Activated naive CD4-positive, alpha-beta T cell treated with anti-CD3 and anti-CD28 coated beads, Interleukin-2, amount 50 U/mL, for 16 hours (primary cell): ENCODE measurements at regions not wholly inside any gene's neighbourhood (a gene's known extent, or its start where the extent isn't known, plus 50 kb on each side); places are given as distances from the start of the nearest gene placed in this dataset.
"Not testable (repeated sequence)": the region's sequence is repeated elsewhere in the genome, so short reads cannot be mapped to it uniquely, and the experiment has no call there.

Experiments used
- DNase-seq: peaks from one replicate; pipeline ENCODE4 v3.0.0-alpha.2; 2020

- DNase-seq = no peak
Observed at GRCh38 chr14:58954901-58955861, 233.3 kb upstream of the DAAM1 start.

GRCh38 chr14:58961045-58961731 lies 227.3 kb upstream of the DAAM1 start:
- no peak for DNase-seq

GRCh38 chr14:58963873-58964597 lies 224.4 kb upstream of the DAAM1 start:
- no peak for DNase-seq

- DNase-seq = no peak
Observed at GRCh38 chr14:58964598-58964928, 223.9 kb upstream of the DAAM1 start.

- DNase-seq = no peak
Observed at GRCh38 chr14:58965601-58966000, 222.9 kb upstream of the DAAM1 start.

GRCh38 chr14:58966997-58967396 lies 221.5 kb upstream of the DAAM1 start:
- no peak for DNase-seq

GRCh38 chr14:58969951-58970751 lies 218.3 kb upstream of the DAAM1 start:
- no peak for DNase-seq

- no peak for DNase-seq
Observed at GRCh38 chr14:58972233-58973017, 216.0 kb upstream of the DAAM1 start.

- no peak for DNase-seq
Observed at GRCh38 chr14:58977366-58977765, 211.1 kb upstream of the DAAM1 start.

GRCh38 chr14:58978343-58978742 lies 210.1 kb upstream of the DAAM1 start:
- DNase-seq = no peak

GRCh38 chr14:58979325-58979724 lies 209.1 kb upstream of the DAAM1 start:
- no peak for DNase-seq

GRCh38 chr14:58981840-58982239 lies 206.6 kb upstream of the DAAM1 start:
- DNase-seq = no peak

GRCh38 chr14:58985786-58986185 lies 202.7 kb upstream of the DAAM1 start:
- DNase-seq = no peak

GRCh38 chr14:58987591-58987990 lies 200.9 kb upstream of the DAAM1 start:
- no peak for DNase-seq

GRCh38 chr14:58992935-58993334 lies 195.5 kb upstream of the DAAM1 start:
- DNase-seq = no peak

- DNase-seq = no peak
Observed at GRCh38 chr14:58994130-58994529, 194.3 kb upstream of the DAAM1 start.

GRCh38 chr14:59004012-59004411 lies 184.5 kb upstream of the DAAM1 start:
- no peak for DNase-seq

GRCh38 chr14:59006179-59006578 lies 182.3 kb upstream of the DAAM1 start:
- not testable (repeated sequence) for DNase-seq

- DNase-seq = no peak
Observed at GRCh38 chr14:59009967-59010366, 178.5 kb upstream of the DAAM1 start.

- no peak for DNase-seq
Observed at GRCh38 chr14:59013672-59014298, 174.7 kb upstream of the DAAM1 start.

- DNase-seq = no peak
Observed at GRCh38 chr14:59015482-59015881, 173.0 kb upstream of the DAAM1 start.
